HUES48 (cell line): ENCODE measurements at regions not wholly inside any gene's neighbourhood (a gene's known extent, or its start where the extent isn't known, plus 50 kb on each side); places are given as distances from the start of the nearest gene placed in this dataset.

Experiments
- H3K27ac ChIP-seq: one replicate; pipeline ENCODE4 v1.7.0; 2013; ENCODE audit warnings: low read depth, low read length, inconsistent platforms
- H3K27me3 ChIP-seq: 2 replicates; pipeline ENCODE4 v1.6.1; 2013; ENCODE audit warnings: mild to moderate bottlenecking, low read length; ENCODE audit not compliant: control insufficient read depth, insufficient read depth
- H3K36me3 ChIP-seq: 2 replicates; pipeline ENCODE4 v1.6.1; 2013; ENCODE audit warnings: low read length; ENCODE audit not compliant: control insufficient read depth, insufficient read depth
- H3K4me1 ChIP-seq: 2 replicates; pipeline ENCODE4 v1.6.1; 2013; ENCODE audit warnings: mild to moderate bottlenecking, low read length; ENCODE audit not compliant: control insufficient read depth, insufficient read depth
- H3K4me3 ChIP-seq: 2 replicates; pipeline ENCODE4 v1.5.1; 2013; ENCODE audit warnings: mild to moderate bottlenecking, low read depth, low read length
- H3K9ac ChIP-seq: 2 replicates; pipeline ENCODE4 v1.6.1; 2013; ENCODE audit warnings: mild to moderate bottlenecking, low read depth, low read length, moderate library complexity
- H3K9me3 ChIP-seq: 2 replicates; pipeline ENCODE4 v1.6.1; 2013; ENCODE audit warnings: low read length; ENCODE audit not compliant: control insufficient read depth, insufficient read depth

DNA sequence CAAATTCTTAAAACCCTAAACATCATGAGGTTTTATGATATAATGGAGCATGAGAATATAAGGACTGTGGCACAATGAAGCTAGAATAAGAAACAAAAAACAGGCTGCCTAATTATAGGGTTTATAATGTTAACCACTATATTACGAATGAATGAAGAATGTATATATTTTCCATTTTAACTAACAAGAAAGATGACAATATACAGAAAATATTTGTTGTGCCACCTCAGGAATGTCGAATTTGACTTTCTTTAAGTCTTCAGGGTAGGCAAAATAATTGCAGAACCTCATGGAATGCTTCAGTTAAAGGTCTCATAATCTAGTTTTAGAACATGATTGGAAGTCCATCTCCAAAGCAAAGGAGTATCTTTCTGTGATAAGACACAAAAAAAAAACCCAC lies 282.9 kb upstream of the SLC8A1 start:
- Histone ChIP-seq H3K36me3 (no peaks in the 10 kb centered on the region), H3K27ac (no peak overlapping the region), H3K4me1 (peaks cover 12% of the 10 kb centered on the region), H3K27me3 (no peaks in the 10 kb centered on the region), H3K4me3 (no peak overlapping the region), H3K9me3 (no peaks in the 10 kb centered on the region), H3K9ac (no peak overlapping the region)

DNA sequence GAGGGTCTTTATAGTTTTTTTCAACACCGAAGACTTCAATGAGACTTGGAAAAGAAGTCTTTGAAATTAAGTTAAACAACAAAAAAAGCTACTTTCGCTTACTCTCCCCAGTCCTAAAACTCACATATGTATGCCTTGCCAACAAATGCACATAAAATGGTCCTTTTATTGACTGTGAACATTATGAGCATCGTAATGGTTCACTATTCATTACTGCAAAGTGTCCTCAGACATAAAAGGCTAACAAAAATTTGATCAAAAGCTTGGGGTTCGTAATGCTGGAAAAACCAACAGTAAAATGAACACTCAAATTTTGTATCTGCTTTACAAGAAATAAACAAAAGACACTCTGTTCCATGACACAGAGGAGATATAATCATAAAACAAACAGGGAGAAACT lies 285.3 kb upstream of the SLC8A1 start:
- no peak overlapping the region for H3K27ac ChIP-seq
- peaks cover 12% of the 10 kb centered on the region for H3K4me1 ChIP-seq
- no peak overlapping the region for H3K9ac ChIP-seq
- no peaks in the 10 kb centered on the region for H3K9me3 ChIP-seq
- no peaks in the 10 kb centered on the region for H3K27me3 ChIP-seq
- H3K4me3 ChIP-seq, result no peak overlapping the region
- no peaks in the 10 kb centered on the region for H3K36me3 ChIP-seq

DNA sequence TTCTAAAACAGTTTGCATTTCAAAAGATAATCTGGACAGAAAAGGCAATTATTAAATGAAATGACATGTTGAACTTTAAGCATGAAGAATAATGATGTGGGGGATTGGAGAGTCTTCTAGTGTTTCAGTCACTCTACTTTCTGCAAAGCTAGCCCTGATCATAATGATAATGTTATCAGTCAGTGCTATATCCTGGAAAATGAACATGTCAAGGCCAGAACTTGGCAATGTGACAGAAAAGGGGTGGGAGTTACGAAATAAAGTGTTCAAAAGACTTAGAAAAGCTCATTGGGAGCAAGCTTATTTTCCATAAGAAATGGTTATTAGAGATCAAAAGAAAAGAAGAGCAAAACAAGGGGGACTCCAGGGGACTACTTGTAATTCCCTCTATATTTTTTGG lies 288.5 kb upstream of the SLC8A1 start:
- Histone ChIP-seq H3K27ac (no peak overlapping the region), H3K9ac (no peak overlapping the region), H3K36me3 (no peaks in the 10 kb centered on the region), H3K4me3 (no peak overlapping the region), H3K4me1 (no peaks in the 10 kb centered on the region), H3K27me3 (no peaks in the 10 kb centered on the region), H3K9me3 (no peaks in the 10 kb centered on the region)

DNA sequence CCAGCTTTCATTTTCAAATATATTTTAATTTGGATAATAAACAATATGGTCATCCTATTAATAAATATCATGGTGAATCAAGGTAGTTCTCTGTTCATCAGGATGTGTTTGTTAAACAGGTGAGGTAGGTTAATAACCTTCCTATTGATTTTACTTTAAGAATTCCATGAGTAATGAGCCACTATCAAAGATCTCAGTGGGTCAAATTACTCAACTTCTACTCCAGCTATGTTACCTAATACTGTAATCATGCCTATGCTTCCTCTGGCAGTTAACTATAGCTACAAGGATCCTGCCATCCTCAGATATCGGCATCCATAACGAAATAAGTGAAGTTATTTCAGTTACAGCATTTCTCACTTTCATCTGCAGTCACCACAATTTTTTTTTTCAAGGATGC lies 289.6 kb upstream of the SLC8A1 start:
- Histone ChIP-seq H3K4me3 (no peak overlapping the region), H3K9ac (no peak overlapping the region), H3K27me3 (no peaks in the 10 kb centered on the region), H3K27ac (no peak overlapping the region), H3K4me1 (no peaks in the 10 kb centered on the region), H3K9me3 (no peaks in the 10 kb centered on the region), H3K36me3 (no peaks in the 10 kb centered on the region)

DNA sequence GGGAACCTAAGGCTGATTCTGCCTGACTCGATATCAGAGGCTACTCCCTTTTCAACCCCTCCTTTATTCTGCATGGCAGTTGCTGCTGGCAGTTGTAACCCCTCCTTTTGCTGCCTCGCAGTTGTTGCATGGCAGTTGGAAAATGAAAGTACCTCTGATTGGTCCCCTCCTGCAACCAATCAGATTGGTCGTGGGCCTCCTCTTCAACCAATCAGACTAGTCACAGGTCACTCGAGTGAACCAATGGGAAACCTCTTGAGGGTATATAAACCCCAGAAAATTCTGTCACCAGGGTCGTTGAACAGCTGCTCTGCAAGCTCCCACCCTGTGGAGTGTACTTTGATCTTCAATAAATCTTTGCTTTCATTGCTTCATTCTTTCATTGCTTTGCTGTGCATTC lies 294.3 kb upstream of the SLC8A1 start:
- Histone ChIP-seq H3K27ac (no peak overlapping the region), H3K36me3 (no peaks in the 10 kb centered on the region), H3K9me3 (no peaks in the 10 kb centered on the region), H3K27me3 (no peaks in the 10 kb centered on the region), H3K9ac (no peak overlapping the region), H3K4me1 (no peaks in the 10 kb centered on the region), H3K4me3 (no peak overlapping the region)

DNA sequence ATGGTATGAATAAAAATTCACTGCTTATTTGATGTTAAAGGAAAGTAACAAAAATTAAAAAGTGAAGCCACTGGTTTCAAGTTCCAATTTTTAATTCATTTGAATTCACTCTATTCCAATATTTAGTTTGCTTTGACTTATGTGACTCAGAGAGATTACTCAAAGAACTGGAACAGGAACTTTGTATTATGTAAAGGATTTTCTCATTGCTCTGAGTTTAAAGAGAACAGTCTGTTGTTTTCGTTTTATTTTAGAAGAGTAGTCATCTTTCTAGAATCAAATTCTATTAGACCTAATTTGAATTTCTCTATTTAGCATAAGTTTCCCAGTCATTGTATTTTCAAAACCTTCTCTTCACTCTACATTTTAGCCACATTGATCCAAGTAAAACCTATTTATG lies 300.1 kb upstream of the SLC8A1 start:
- Histone ChIP-seq H3K4me1 (no peaks in the 10 kb centered on the region), H3K27ac (no peak overlapping the region), H3K9ac (no peak overlapping the region)

DNA sequence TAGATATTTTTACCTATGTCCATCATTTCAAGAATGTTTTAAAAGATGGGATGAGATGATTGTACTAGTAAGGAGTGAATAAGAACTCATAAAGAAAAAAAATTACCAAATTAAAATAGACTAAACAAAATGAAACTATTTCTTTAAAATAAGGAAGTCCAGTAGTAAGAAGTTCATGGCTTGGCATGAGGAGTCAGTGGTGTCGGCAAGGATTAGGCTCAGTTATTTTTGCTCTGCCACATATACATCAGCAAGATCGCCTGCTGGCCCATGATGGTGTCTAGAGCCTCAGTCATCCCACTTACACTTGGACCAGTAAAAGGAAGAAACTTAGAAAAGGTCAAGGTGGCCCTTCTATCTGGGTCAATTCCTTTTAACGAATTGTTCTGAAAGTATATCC lies 300.9 kb upstream of the SLC8A1 start:
- H3K4me1 ChIP-seq, result no peaks in the 10 kb centered on the region
- H3K27ac ChIP-seq, result no peak overlapping the region
- no peaks in the 10 kb centered on the region for H3K27me3 ChIP-seq
- H3K9ac ChIP-seq, result no peak overlapping the region
- no peak overlapping the region for H3K4me3 ChIP-seq
- H3K9me3 ChIP-seq, result no peaks in the 10 kb centered on the region
- no peaks in the 10 kb centered on the region for H3K36me3 ChIP-seq

More for the DNA sequence above, 300.1 kb upstream of the SLC8A1 start:
- no peak overlapping the region for H3K4me3 ChIP-seq
- H3K27me3 ChIP-seq, result no peaks in the 10 kb centered on the region
- H3K36me3 ChIP-seq, result no peaks in the 10 kb centered on the region
- no peaks in the 10 kb centered on the region for H3K9me3 ChIP-seq

DNA sequence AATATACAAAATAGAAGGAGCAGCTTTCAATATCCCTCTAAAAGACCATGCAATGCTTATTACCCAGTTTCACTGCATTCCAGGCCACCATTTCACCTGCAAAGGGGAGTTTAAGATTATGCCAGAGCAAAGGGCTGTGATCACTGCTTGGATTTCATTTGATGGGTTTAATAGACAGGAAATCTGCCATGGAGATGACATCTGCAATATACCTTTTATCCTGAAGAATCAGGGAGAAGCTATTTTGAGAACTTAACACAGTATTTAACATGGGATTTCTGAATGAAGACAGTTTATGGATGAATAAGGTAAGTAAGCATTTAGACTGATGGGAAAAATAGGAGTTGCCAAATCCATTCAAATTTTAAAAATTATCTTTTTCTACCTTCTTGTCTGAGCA lies 303.0 kb upstream of the SLC8A1 start:
- Histone ChIP-seq H3K9ac (no peak overlapping the region), H3K4me1 (no peaks in the 10 kb centered on the region), H3K36me3 (no peaks in the 10 kb centered on the region), H3K27me3 (no peaks in the 10 kb centered on the region), H3K9me3 (no peaks in the 10 kb centered on the region), H3K27ac (no peak overlapping the region), H3K4me3 (no peak overlapping the region)

DNA sequence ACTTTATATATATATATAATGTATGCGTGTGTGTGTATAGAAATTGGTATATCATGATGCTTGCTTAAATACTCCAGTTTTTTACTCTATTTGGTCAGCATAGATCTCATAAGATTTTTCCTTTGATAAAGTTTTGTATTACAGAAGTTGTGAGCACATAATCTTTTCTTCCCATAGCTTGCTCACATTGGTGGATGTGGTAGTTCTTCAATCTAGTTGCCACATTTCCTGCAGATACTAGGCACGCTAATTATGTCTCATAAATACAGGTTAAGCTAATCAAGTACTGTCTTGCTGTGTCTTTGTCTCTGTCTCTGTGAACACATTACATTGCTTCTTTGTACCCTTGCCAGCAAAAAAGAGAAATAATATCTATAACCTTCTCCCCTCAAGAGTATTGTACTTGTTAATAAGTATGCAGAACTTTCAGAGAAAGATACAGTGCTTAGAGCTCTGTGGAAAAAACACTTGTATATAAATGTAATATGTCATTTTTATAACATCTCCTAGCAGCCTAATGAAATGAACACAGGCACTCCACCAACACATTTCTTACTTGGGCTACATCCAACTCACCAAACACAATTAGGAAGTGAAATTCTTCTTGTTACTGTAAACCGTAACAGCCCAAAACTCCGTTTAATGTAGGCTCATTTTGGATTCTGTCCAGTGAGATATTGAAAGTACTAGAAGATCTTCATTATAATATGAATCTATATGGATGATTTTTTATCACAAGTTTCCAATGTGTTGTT lies 306.7 kb upstream of the SLC8A1 start:
- no peak overlapping the region for H3K4me3 ChIP-seq
- H3K4me1 ChIP-seq, result no peaks in the 10 kb centered on the region
- H3K27ac ChIP-seq, result no peak overlapping the region
- H3K27me3 ChIP-seq, result no peaks in the 10 kb centered on the region
- H3K9ac ChIP-seq, result no peak overlapping the region
- H3K9me3 ChIP-seq, result no peaks in the 10 kb centered on the region
- no peaks in the 10 kb centered on the region for H3K36me3 ChIP-seq

DNA sequence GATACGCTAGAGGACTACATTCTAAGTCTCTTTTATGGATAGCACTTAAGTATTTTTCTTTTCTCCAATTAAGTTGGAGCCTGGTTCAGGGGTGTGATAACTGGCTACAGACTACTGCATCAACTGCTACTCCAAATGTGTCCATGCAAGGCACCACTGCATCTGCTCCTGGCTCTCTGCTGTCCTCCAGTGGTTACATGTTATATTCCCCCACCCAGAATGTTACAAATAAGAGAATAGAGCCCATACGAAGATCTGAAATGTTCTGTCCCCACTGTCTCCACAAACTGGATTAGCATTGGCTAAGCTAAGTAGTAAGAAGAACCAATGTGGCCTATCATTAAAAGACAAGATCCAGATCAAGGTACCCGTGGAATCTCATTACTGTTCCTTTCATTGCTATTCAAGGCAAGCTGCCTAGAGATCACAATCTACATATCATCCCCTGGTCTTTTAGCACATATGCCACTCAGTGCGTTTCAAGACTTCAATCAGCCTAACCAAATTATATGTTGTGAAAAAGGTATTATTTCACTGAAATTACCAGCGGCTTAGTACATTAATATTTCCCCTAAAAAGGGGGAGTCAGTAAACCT lies 308.3 kb upstream of the SLC8A1 start:
- Histone ChIP-seq H3K9ac (no peak overlapping the region), H3K4me1 (no peaks in the 10 kb centered on the region), H3K27me3 (no peaks in the 10 kb centered on the region), H3K27ac (no peak overlapping the region), H3K36me3 (no peaks in the 10 kb centered on the region), H3K9me3 (no peaks in the 10 kb centered on the region), H3K4me3 (no peak overlapping the region)

DNA sequence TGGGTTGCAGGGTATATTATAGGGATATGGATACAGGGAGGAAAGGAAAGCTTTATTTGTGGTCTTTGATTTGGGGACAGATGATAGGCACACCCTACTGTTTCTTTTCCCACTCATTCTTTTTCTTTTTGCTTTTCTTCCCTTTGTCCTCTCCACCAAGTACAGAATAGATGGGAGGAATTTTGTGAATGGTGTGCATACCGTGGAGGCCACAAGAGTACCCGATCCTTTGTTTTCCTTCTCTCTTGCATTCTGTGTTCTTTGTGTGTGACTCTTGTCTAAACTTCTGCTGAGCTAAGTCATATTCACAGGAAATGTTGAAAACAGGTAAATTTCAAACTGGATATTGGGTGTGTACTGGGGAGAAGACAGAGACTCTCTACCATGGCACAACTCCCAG lies 321.4 kb upstream of the SLC8A1 start:
- H3K4me3 ChIP-seq, result no peak overlapping the region
- no peaks in the 10 kb centered on the region for H3K36me3 ChIP-seq
- no peaks in the 10 kb centered on the region for H3K9me3 ChIP-seq
- no peaks in the 10 kb centered on the region for H3K27me3 ChIP-seq
- no peak overlapping the region for H3K27ac ChIP-seq
- H3K4me1 ChIP-seq, result no peaks in the 10 kb centered on the region
- no peak overlapping the region for H3K9ac ChIP-seq
